SK-N-SH treated with all-trans-retinoic acid at 6 μM for 48 hours (cell line): ENCODE measurements at regions not wholly inside any gene's neighbourhood (a gene's known extent, or its start where the extent isn't known, plus 50 kb on each side); places are given as distances from the start of the nearest gene placed in this dataset.

Source experiments
- ATAC-seq: fragments of 200-7000 bp; cut with Tn5 transposase; 3 replicates; pipeline ENCODE4 v1.9.1; 2020; ENCODE audit warnings: mild to moderate bottlenecking, moderate library complexity
- ARNTL ChIP-seq: fragments of 450-650 bp; formaldehyde crosslinking; IDR thresholded peaks from 2 replicates; pipeline ENCODE4 v1.5.0; 2020; ENCODE audit warnings: low read depth, mild to moderate bottlenecking, moderate library complexity, borderline replicate concordance
- BACH2 ChIP-seq: fragments of 250-450 bp; sonication (Bioruptor Pico); IDR thresholded peaks from 2 replicates; pipeline ENCODE4 v1.9.0; 2021; ENCODE audit warnings: mild to moderate bottlenecking, borderline replicate concordance
- CSDC2 ChIP-seq: fragments of 250-450 bp; sonication (Bioruptor Pico); IDR thresholded peaks from 2 replicates; pipeline ENCODE4 v1.5.0; 2020; ENCODE audit warnings: mild to moderate bottlenecking, moderate library complexity
- ESRRG ChIP-seq: fragments of 250-450 bp; sonication (Bioruptor Pico); IDR thresholded peaks from 2 replicates; pipeline ENCODE4 v1.6.1; 2021; ENCODE audit warnings: mild to moderate bottlenecking
- GLIS3 ChIP-seq: fragments of 250-450 bp; sonication (Bioruptor Pico); IDR thresholded peaks from 2 replicates; pipeline ENCODE4 v1.5.0; 2020; ENCODE audit warnings: mild to moderate bottlenecking, moderate library complexity
- ISL1 ChIP-seq: fragments of 250-450 bp; sonication (Bioruptor Pico); IDR thresholded peaks from 2 replicates; pipeline ENCODE4 v2.1.2; 2022; ENCODE audit warnings: mild to moderate bottlenecking, moderate library complexity
- OSR1 ChIP-seq: fragments of 250-450 bp; sonication (Bioruptor Pico); IDR thresholded peaks from 2 replicates; pipeline ENCODE4 v1.8.0; 2022; ENCODE audit warnings: moderate library complexity, mild to moderate bottlenecking, inconsistent platforms
- PATZ1 ChIP-seq: fragments of 250-450 bp; sonication (Bioruptor Pico); IDR thresholded peaks from 2 replicates; pipeline ENCODE4 v1.8.0; 2020; ENCODE audit warnings: mild to moderate bottlenecking, moderate library complexity, borderline replicate concordance
- PPARA ChIP-seq: fragments of 250-450 bp; sonication (Bioruptor Pico); IDR thresholded peaks from 2 replicates; pipeline ENCODE4 v1.5.0; 2020; ENCODE audit warnings: mild to moderate bottlenecking, borderline replicate concordance
- RARB ChIP-seq: fragments of 250-450 bp; sonication (Bioruptor Pico); IDR thresholded peaks from 2 replicates; pipeline ENCODE4 v1.8.0; 2021; ENCODE audit warnings: mild to moderate bottlenecking, moderate library complexity
- SNAI2 ChIP-seq: fragments of 250-450 bp; sonication (Bioruptor Pico); IDR thresholded peaks from 2 replicates; pipeline ENCODE4 v1.5.0; 2020; ENCODE audit warnings: mild to moderate bottlenecking, moderate library complexity
- TCF4 ChIP-seq: fragments of 250-450 bp; sonication (Bioruptor Pico); IDR thresholded peaks from 2 replicates; pipeline ENCODE4 v1.8.0; 2021; ENCODE audit warnings: mild to moderate bottlenecking, moderate library complexity, borderline replicate concordance
- TOX ChIP-seq: fragments of 250-450 bp; sonication (Bioruptor Pico); IDR thresholded peaks from 2 replicates; pipeline ENCODE4 v1.8.0; 2021; ENCODE audit warnings: mild to moderate bottlenecking, moderate library complexity, borderline replicate concordance
- ZC3H10 ChIP-seq: fragments of 250-450 bp; sonication (Bioruptor Pico); IDR thresholded peaks from 2 replicates; pipeline ENCODE4 v1.5.1; 2021; ENCODE audit warnings: mild to moderate bottlenecking, moderate library complexity
- ZFP3 ChIP-seq: fragments of 250-450 bp; sonication (Bioruptor Pico); IDR thresholded peaks from 2 replicates; pipeline ENCODE4 v1.5.0; 2020; ENCODE audit warnings: mild to moderate bottlenecking, moderate library complexity
- ZFP30 ChIP-seq: fragments of 450-650 bp; formaldehyde crosslinking; IDR thresholded peaks from 2 replicates; pipeline ENCODE4 v1.5.0; 2022; ENCODE audit warnings: mild to moderate bottlenecking, moderate library complexity
- ZNF565 ChIP-seq: fragments of 450-650 bp; formaldehyde crosslinking; conservative IDR thresholded peaks from 2 replicates; pipeline ENCODE4 v1.5.0; 2020; ENCODE audit warnings: low read depth, mild to moderate bottlenecking, moderate library complexity
- ZNF70 ChIP-seq: fragments of 450-650 bp; formaldehyde crosslinking; IDR thresholded peaks from 2 replicates; pipeline ENCODE4 v1.5.0; 2020; ENCODE audit warnings: mild to moderate bottlenecking, moderate library complexity
- ZNF8 ChIP-seq: fragments of 450-650 bp; formaldehyde crosslinking; IDR thresholded peaks from 2 replicates; pipeline ENCODE4 v1.5.0; 2020; ENCODE audit warnings: mild to moderate bottlenecking, moderate library complexity
- TF ChIP-seq, protein P1 (sequence below): fragments of 250-450 bp; sonication (Bioruptor Pico); IDR thresholded peaks from 2 replicates; pipeline ENCODE4 v1.5.1; 2020; ENCODE audit warnings: low read depth, mild to moderate bottlenecking, moderate library complexity
- TF ChIP-seq, protein P2 (sequence below): fragments of 250-450 bp; sonication (Bioruptor Pico); IDR thresholded peaks from 2 replicates; pipeline ENCODE4 v1.5.0; 2020; ENCODE audit warnings: mild to moderate bottlenecking, moderate library complexity
- TF ChIP-seq, protein P3 (sequence below): fragments of 250-450 bp; sonication (Bioruptor Pico); IDR thresholded peaks from 2 replicates; pipeline ENCODE4 v1.8.0; 2021; ENCODE audit warnings: low read depth, mild to moderate bottlenecking, moderate library complexity, borderline replicate concordance

DNA sequence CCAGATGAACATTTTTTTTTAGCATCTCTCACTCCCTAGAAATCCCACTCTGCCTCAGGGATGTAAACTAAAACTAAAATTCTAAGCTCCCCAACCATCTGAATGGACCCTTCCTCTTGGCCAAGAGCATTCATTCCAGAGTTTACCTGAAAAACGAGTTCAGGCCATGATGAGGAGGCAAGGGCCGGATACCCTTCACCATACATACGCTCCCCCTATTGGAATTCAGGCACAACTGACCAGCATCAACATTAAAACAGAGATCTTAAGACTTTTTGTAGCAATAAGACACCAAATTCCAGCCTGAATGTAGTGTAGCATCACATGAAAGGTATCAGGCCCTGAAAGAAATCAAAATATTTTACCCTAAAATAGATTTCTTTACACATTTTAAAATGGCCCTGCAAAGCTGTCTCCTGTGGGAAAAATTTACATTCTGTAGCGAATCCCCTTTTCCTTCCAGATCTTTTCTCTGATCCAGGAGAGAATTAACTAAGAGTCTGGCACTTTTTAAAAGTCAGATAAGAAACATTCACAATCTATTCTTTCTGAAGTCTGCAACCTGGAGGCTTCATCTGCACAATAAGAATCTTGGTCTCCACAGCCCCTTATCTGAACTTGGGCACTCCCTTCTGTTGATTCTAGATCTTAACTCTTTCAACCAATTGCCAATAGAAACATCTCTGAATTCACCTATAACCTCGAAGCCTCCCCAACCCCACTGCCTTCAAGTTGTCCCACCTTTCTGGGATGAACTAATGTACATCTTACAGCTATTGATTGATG lies 888.5 kb downstream of the UQCRFS1 start (continued):
- TF ChIP-seq, protein P1, sequence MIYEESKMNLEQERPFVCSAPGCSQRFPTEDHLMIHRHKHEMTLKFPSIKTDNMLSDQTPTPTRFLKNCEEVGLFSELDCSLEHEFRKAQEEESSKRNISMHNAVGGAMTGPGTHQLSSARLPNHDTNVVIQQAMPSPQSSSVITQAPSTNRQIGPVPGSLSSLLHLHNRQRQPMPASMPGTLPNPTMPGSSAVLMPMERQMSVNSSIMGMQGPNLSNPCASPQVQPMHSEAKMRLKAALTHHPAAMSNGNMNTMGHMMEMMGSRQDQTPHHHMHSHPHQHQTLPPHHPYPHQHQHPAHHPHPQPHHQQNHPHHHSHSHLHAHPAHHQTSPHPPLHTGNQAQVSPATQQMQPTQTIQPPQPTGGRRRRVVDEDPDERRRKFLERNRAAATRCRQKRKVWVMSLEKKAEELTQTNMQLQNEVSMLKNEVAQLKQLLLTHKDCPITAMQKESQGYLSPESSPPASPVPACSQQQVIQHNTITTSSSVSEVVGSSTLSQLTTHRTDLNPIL: no peak
- no peak for TF ChIP-seq ZFP30 (CRISPR knock-in tag)
- TF ChIP-seq ISL1 (CRISPR knock-in tag): no peak
- TF ChIP-seq TCF4 (CRISPR knock-in tag): no peak
- TF ChIP-seq TOX (CRISPR knock-in tag): no peak
- TF ChIP-seq ZNF8 (CRISPR knock-in tag): no peak
- TF ChIP-seq, protein P2, sequence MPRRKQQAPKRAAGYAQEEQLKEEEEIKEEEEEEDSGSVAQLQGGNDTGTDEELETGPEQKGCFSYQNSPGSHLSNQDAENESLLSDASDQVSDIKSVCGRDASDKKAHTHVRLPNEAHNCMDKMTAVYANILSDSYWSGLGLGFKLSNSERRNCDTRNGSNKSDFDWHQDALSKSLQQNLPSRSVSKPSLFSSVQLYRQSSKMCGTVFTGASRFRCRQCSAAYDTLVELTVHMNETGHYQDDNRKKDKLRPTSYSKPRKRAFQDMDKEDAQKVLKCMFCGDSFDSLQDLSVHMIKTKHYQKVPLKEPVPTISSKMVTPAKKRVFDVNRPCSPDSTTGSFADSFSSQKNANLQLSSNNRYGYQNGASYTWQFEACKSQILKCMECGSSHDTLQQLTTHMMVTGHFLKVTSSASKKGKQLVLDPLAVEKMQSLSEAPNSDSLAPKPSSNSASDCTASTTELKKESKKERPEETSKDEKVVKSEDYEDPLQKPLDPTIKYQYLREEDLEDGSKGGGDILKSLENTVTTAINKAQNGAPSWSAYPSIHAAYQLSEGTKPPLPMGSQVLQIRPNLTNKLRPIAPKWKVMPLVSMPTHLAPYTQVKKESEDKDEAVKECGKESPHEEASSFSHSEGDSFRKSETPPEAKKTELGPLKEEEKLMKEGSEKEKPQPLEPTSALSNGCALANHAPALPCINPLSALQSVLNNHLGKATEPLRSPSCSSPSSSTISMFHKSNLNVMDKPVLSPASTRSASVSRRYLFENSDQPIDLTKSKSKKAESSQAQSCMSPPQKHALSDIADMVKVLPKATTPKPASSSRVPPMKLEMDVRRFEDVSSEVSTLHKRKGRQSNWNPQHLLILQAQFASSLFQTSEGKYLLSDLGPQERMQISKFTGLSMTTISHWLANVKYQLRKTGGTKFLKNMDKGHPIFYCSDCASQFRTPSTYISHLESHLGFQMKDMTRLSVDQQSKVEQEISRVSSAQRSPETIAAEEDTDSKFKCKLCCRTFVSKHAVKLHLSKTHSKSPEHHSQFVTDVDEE (CRISPR knock-in tag): no peak
- TF ChIP-seq ZC3H10 (CRISPR knock-in tag): no peak
- TF ChIP-seq GLIS3 (CRISPR knock-in tag): no peak
- TF ChIP-seq PPARA: no peak
- TF ChIP-seq ESRRG: no peak
- TF ChIP-seq, all 23 proteins: peak for 0

GRCh38 chr19:28322945-28323344 lies 890.0 kb downstream of the UQCRFS1 start:
- TF ChIP-seq TCF4 (CRISPR knock-in tag) (no peak), ZNF565 (no peak), RARB (CRISPR knock-in tag) (no peak), BACH2 (CRISPR knock-in tag) (no peak), ESRRG (no peak), TOX (CRISPR knock-in tag) (no peak), OSR1 (CRISPR knock-in tag) (no peak), SNAI2 (CRISPR knock-in tag) (no peak)
- no peak for ATAC-seq

DNA sequence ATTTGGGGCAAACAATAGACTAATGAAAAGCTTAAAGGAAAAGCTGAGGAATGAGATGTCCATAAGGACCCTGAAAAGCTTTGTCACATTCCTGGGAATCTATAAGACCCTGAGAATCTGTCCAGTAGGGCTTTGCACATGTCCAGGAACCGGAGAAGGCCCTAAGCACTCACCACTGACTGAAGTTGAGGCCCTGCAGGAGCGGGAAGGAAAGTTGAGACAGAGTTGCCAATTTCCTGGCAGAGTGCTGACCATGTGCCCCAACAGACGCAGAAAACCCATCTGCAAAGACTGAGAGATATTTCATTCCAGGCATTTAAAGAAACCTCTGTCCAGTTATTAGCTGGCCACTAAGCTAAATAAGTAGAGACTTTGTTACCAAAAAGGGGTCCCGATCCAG lies 890.5 kb downstream of the UQCRFS1 start:
- no peak for ATAC-seq
- TF ChIP-seq ESRRG (no peak), ZFP30 (CRISPR knock-in tag) (no peak), PPARA (no peak), ISL1 (CRISPR knock-in tag) (no peak), CSDC2 (CRISPR knock-in tag) (no peak), ZNF8 (CRISPR knock-in tag) (no peak), PATZ1 (CRISPR knock-in tag) (no peak), TOX (CRISPR knock-in tag) (no peak), RARB (CRISPR knock-in tag) (no peak), ZNF70 (CRISPR knock-in tag) (no peak), ZFP3 (CRISPR knock-in tag) (no peak), OSR1 (CRISPR knock-in tag) (no peak), ARNTL (CRISPR knock-in tag) (no peak), GLIS3 (CRISPR knock-in tag) (no peak), BACH2 (CRISPR knock-in tag) (no peak), ZNF565 (no peak), TCF4 (CRISPR knock-in tag) (no peak)
- TF ChIP-seq, protein P1: no peak
- TF ChIP-seq, protein P3, sequence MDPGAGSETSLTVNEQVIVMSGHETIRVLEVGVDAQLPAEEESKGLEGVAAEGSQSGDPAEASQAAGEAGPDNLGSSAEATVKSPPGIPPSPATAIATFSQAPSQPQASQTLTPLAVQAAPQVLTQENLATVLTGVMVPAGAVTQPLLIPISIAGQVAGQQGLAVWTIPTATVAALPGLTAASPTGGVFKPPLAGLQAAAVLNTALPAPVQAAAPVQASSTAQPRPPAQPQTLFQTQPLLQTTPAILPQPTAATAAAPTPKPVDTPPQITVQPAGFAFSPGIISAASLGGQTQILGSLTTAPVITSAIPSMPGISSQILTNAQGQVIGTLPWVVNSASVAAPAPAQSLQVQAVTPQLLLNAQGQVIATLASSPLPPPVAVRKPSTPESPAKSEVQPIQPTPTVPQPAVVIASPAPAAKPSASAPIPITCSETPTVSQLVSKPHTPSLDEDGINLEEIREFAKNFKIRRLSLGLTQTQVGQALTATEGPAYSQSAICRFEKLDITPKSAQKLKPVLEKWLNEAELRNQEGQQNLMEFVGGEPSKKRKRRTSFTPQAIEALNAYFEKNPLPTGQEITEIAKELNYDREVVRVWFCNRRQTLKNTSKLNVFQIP (CRISPR knock-in tag): no peak
- TF ChIP-seq, protein P2 (CRISPR knock-in tag): no peak
